Stimulated activated naive B cell treated with anti-CD40 and anti-IgM and Interleukin-4, amounts not matched to agents 10 μg/mL and 1 μg/mL and 100 μg/mL, for 72 hours (primary cell): ENCODE measurements at regions not wholly inside any gene's neighbourhood (a gene's known extent, or its start where the extent isn't known, plus 50 kb on each side); places are given as distances from the start of the nearest gene placed in this dataset.

ENCODE experiments used
- ATAC-seq, 2 donors: fragments of 150-1000 bp; cut with Tn5 transposase; replicated peaks; 2 replicates each; pipeline ENCODE4 v1.10.0; 2021; ENCODE audit warnings: moderate library complexity in 1 of 2
- DNase-seq: peaks from one replicate; pipeline ENCODE4 v3.0.0; 2021
- H3K27ac Mint-ChIP-seq: one replicate; pipeline ENCODE4 v1.8.0; 2022; ENCODE audit warnings: mild to moderate bottlenecking, mixed read lengths
- H3K27me3 Mint-ChIP-seq, 2 donors: one replicate each; pipeline ENCODE4 v1.8.0; 2022; ENCODE audit warnings: mixed read lengths in 2 of 2
- H3K36me3 Mint-ChIP-seq, 2 donors: one replicate each; pipeline ENCODE4 v1.8.0; 2022; ENCODE audit warnings: mixed read lengths in 2 of 2, mild to moderate bottlenecking in 1 of 2
- H3K4me1 Mint-ChIP-seq, 2 donors: one replicate each; pipeline ENCODE4 v1.8.0; 2022; ENCODE audit warnings: mixed read lengths in 2 of 2, mild to moderate bottlenecking in 1 of 2
- H3K4me3 Mint-ChIP-seq, 2 donors: one replicate each; pipeline ENCODE4 v1.8.0; 2022; ENCODE audit warnings: mild to moderate bottlenecking in 2 of 2, mixed read lengths in 2 of 2, moderate library complexity in 1 of 2
- H3K9me3 Mint-ChIP-seq, 2 donors: one replicate each; pipeline ENCODE4 v1.8.0; 2022; ENCODE audit warnings: mixed read lengths in 2 of 2, mild to moderate bottlenecking in 1 of 2

DNA sequence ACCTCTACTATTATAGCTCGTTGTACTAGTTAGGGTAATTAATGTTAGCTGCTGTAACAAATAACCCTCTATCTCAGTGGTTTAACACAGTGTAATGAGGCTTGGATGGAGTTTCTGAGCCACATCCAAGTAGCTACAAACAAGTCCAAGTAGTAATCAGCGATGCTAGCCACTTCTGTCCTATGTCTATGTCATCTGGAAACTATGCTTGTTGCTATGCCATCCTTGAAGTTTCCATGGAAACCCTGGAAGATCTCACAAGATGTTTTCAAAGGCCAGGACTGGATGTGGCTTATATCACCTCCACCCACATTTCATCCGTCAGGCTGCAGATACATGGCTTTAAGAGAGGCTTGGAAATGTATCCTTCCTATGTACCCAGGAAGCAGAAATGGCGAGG lies 422.1 kb downstream of the AACS start:
- Mint-ChIP-seq H3K4me1 (no peaks in the 10 kb centered on the region), H3K36me3 (no peaks in the 10 kb centered on the region), H3K27ac (no peak overlapping the region), H3K27me3 (no peaks in the 10 kb centered on the region), H3K9me3 (peaks cover 6 to 11% of the 10 kb centered on the region in 2 donors), H3K4me3 (no peak overlapping the region)
- DNase-seq (no peak), ATAC-seq (no peak)

DNA sequence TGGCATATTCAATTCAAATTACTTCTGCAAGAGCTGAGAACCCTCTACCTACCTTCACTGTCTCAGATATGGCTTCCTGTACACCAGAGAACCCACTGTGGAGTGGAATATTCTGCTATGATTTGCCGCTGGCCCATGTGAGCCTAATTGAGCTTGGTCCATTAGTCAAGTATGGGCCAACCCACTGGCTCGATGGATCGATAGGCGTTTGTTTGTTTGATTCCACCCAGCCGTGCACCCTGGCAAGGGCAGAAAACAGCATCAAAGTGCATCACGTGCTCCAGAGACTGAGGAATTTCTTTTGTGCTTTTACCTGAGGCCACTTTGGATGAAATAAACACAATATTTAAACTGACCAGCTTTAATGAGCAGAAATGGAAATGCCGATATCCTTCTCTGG lies 426.3 kb downstream of the AACS start:
- no peak overlapping the region for H3K4me3 Mint-ChIP-seq
- peaks cover 0 to 5% of the 10 kb centered on the region in 2 donors for H3K36me3 Mint-ChIP-seq
- ATAC-seq (no peak), DNase-seq (no peak)
- peaks cover 7 to 8% of the 10 kb centered on the region in 2 donors for H3K9me3 Mint-ChIP-seq
- H3K4me1 Mint-ChIP-seq, result no peaks in the 10 kb centered on the region
- no peaks in the 10 kb centered on the region for H3K27me3 Mint-ChIP-seq
- H3K27ac Mint-ChIP-seq, result no peak overlapping the region

GRCh38 chr12:125492354-125493270 lies 427.4 kb downstream of the AACS start:
- no peak overlapping the region for H3K4me3 Mint-ChIP-seq
- no peaks in the 10 kb centered on the region for H3K27me3 Mint-ChIP-seq
- H3K9me3 Mint-ChIP-seq, result peaks cover 7 to 8% of the 10 kb centered on the region in 2 donors
- no peak overlapping the region for H3K27ac Mint-ChIP-seq
- H3K4me1 Mint-ChIP-seq, result no peaks in the 10 kb centered on the region
- peaks cover 0 to 5% of the 10 kb centered on the region in 2 donors for H3K36me3 Mint-ChIP-seq
- DNase-seq (no peak), ATAC-seq (no peak)

- no peak overlapping the region for H3K27ac Mint-ChIP-seq
- H3K9me3 Mint-ChIP-seq, result peaks cover 4% of the 10 kb centered on the region in 2 donors
- no peak for ATAC-seq
- peaks cover 0 to 5% of the 10 kb centered on the region in 2 donors for H3K36me3 Mint-ChIP-seq
- H3K4me3 Mint-ChIP-seq, result no peak overlapping the region
- H3K27me3 Mint-ChIP-seq, result no peaks in the 10 kb centered on the region
- no peaks in the 10 kb centered on the region for H3K4me1 Mint-ChIP-seq
- DNase-seq, result no peak
Observed at GRCh38 chr12:125493704-125494308, 428.6 kb downstream of the AACS start.

DNA sequence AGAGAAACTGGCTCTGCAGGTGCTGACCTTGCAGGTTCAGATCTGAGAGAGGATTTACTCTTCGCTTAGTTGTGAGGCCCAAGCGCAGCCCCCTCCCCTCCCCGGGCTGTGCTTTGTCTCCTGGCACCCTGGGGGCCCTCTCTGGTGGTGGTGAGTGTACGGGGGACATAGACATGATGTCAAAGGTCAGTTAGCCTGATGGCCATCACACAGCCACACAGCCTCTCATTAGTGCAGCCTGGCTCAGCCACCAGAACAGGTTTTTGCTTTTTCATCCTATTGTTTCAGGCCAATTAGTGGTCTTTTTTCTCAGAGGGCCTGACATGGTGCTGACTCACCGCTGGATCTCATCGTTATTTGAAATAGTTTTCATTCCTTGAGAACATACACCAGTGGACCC lies 437.9 kb downstream of the AACS start:
- no peaks in the 10 kb centered on the region for H3K36me3 Mint-ChIP-seq
- H3K27ac Mint-ChIP-seq, result no peak overlapping the region
- DNase-seq (no peak), ATAC-seq (no peak)
- peaks cover 3 to 4% of the 10 kb centered on the region in 2 donors for H3K9me3 Mint-ChIP-seq
- no peaks in the 10 kb centered on the region for H3K4me1 Mint-ChIP-seq
- no peak overlapping the region for H3K4me3 Mint-ChIP-seq
- no peaks in the 10 kb centered on the region for H3K27me3 Mint-ChIP-seq

GRCh38 chr12:125509195-125509594 lies 444.0 kb downstream of the AACS start:
- Mint-ChIP-seq H3K27me3 (no peaks in the 10 kb centered on the region), H3K4me1 (no peaks in the 10 kb centered on the region), H3K9me3 (peaks cover 3 to 4% of the 10 kb centered on the region in 2 donors), H3K4me3 (no peak overlapping the region), H3K36me3 (no peaks in the 10 kb centered on the region), H3K27ac (no peak overlapping the region)
- ATAC-seq (no peak), DNase-seq (no peak)

DNA sequence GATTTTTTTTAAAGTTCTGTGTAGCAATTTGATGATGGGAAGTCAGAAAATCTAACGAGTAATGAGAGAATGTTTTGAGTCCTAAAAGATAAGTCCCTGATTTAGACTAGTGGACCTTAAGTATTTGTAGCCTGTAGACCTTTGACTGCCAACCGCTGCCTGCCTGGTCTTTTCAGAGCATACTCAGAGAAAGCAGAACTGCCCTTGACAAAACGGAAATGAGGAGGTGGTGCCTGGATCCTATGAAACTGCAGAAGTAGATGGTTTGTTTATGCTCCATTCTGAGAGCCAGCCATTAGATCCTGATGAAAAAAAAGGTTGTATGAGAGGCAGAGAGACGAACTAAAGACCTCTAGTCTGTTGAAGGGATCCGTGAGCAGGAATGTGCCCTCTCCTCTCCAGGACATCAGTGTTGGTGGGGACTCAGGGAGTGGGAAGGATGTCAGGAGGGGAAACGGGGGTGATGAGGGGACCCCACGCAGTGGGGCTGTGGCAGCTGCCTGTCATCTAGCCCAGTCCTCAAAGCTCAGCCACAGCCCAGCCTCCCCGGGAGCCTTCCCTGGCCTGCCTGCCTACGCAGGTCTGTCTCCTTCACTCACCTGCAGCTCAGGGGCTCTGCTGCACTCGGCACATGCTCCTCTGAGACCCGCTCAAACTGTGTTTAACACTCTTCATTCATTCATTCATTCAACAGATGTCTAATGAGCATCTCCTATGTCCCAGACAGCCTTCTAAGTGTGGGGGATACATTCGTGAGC lies 447.5 kb downstream of the AACS start:
- DNase-seq, result no peak
- no peaks in the 10 kb centered on the region for H3K36me3 Mint-ChIP-seq
- no peak overlapping the region for H3K4me3 Mint-ChIP-seq
- no peaks in the 10 kb centered on the region for H3K9me3 Mint-ChIP-seq
- no peaks in the 10 kb centered on the region for H3K27me3 Mint-ChIP-seq
- no peak overlapping the region for H3K27ac Mint-ChIP-seq
- peak in 1 of 2 donors; percentile 38 for ATAC-seq
- no peaks in the 10 kb centered on the region for H3K4me1 Mint-ChIP-seq

DNA sequence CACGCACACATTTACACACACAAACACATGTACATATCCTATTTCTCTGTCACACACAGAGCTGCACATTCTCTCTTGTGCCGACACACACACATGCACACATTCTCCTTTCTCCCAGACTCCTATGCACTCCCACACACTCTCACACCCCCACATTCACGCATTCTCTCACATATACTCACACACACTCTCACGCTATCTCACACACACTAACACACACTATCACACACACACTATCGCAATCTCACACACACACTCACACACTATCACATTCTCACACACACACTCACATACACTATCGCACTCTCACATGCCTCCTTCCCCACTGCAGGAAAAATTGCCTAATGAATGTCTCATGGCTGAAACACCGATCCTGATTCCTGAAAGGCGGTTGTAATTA lies 450.7 kb downstream of the AACS start:
- no peaks in the 10 kb centered on the region for H3K36me3 Mint-ChIP-seq
- DNase-seq (no peak), ATAC-seq (no peak)
- H3K4me1 Mint-ChIP-seq, result no peaks in the 10 kb centered on the region
- no peak overlapping the region for H3K4me3 Mint-ChIP-seq
- H3K27me3 Mint-ChIP-seq, result no peaks in the 10 kb centered on the region
- no peak overlapping the region for H3K27ac Mint-ChIP-seq
- H3K9me3 Mint-ChIP-seq, result no peaks in the 10 kb centered on the region

DNA sequence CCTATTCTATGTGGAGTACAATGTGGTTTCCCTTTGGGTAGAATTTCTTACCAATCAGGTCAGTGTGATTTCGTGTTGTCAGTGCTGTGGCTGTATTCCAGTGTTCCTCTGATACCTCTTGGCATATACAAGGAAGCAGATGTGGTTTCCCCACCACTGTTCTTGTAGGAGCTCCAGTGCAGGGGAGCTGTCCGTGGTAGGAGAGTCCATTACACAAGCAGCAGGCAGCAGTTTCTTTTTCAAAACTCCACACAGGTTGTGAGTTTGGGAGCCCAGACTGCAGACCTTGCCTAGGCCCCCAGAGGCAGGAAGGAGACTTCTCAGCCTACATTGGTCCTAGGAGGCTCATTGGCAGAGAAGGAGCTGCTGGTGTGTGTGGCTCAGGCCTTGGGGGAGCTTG lies 452.8 kb downstream of the AACS start:
- Mint-ChIP-seq H3K27ac (no peak overlapping the region), H3K9me3 (peaks cover 2 to 4% of the 10 kb centered on the region in 2 donors), H3K27me3 (peaks cover 0 to 5% of the 10 kb centered on the region in 2 donors), H3K36me3 (no peaks in the 10 kb centered on the region), H3K4me1 (no peaks in the 10 kb centered on the region), H3K4me3 (no peak overlapping the region)
- ATAC-seq (no peak), DNase-seq (no peak)

GRCh38 chr12:125519026-125519651 lies 453.9 kb downstream of the AACS start:
- Mint-ChIP-seq H3K9me3 (peaks cover 8 to 11% of the 10 kb centered on the region in 2 donors), H3K4me3 (no peak overlapping the region), H3K27ac (no peak overlapping the region), H3K36me3 (no peaks in the 10 kb centered on the region), H3K27me3 (peaks cover 0 to 5% of the 10 kb centered on the region in 2 donors), H3K4me1 (no peaks in the 10 kb centered on the region)
- no peak for DNase-seq
- ATAC-seq, result no peak

DNA sequence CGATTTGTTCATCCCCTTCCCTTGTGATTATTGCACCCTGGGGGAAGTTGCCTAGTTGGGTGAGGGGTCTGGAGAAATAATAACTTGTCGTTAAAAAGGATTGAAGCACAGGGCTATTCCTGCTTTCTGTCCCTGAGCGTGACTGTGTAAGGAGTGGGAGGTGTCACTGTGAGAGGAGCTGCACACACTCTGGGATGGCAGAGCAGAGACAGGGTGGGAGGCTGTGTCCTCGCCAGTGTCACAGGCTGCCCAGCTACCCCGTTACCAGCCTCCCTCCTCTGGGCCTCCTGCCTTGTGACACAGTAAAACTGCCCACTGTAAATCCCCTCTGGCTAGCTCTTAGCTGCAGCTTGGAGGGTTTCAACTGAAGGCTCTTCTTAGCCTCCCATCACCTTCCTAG lies 460.6 kb downstream of the AACS start:
- DNase-seq, result no peak
- Mint-ChIP-seq H3K4me1 (no peaks in the 10 kb centered on the region), H3K9me3 (peaks cover 11 to 14% of the 10 kb centered on the region in 2 donors), H3K4me3 (no peak overlapping the region), H3K27me3 (peaks cover 5 to 10% of the 10 kb centered on the region in 2 donors), H3K36me3 (no peaks in the 10 kb centered on the region), H3K27ac (no peak overlapping the region)
- no peak for ATAC-seq

GRCh38 chr12:125528281-125528680 lies 463.0 kb downstream of the AACS start:
- Mint-ChIP-seq H3K27ac (no peak overlapping the region), H3K4me1 (no peaks in the 10 kb centered on the region), H3K27me3 (peaks cover 0 to 14% of the 10 kb centered on the region in 2 donors), H3K4me3 (no peak overlapping the region), H3K9me3 (peaks cover 6 to 11% of the 10 kb centered on the region in 2 donors), H3K36me3 (no peaks in the 10 kb centered on the region)
- ATAC-seq, result no peak
- DNase-seq, result no peak

GRCh38 chr12:125530201-125530600 lies 465.0 kb downstream of the AACS start:
- DNase-seq (no peak), ATAC-seq (no peak)
- no peak overlapping the region for H3K4me3 Mint-ChIP-seq

GRCh38 chr12:125530876-125531275 lies 465.6 kb downstream of the AACS start:
- Mint-ChIP-seq H3K9me3 (peaks cover 0 to 6% of the 10 kb centered on the region in 2 donors), H3K36me3 (no peaks in the 10 kb centered on the region), H3K27me3 (peaks cover 0 to 18% of the 10 kb centered on the region in 2 donors), H3K27ac (no peak overlapping the region), H3K4me1 (no peaks in the 10 kb centered on the region), H3K4me3 (no peak overlapping the region)
- no peak for ATAC-seq
- no peak for DNase-seq

More at GRCh38 chr12:125530201-125530600, 465.0 kb downstream of the AACS start:
- no peak overlapping the region for H3K27ac Mint-ChIP-seq
- no peaks in the 10 kb centered on the region for H3K4me1 Mint-ChIP-seq
- H3K36me3 Mint-ChIP-seq, result no peaks in the 10 kb centered on the region
- peaks cover 0 to 18% of the 10 kb centered on the region in 2 donors for H3K27me3 Mint-ChIP-seq
- H3K9me3 Mint-ChIP-seq, result peaks cover 0 to 6% of the 10 kb centered on the region in 2 donors
